Caco-2 (cell line): ENCODE measurements at regions not wholly inside any gene's neighbourhood (a gene's known extent, or its start where the extent isn't known, plus 50 kb on each side); places are given as distances from the start of the nearest gene placed in this dataset.

Experiments used
- BruUV-seq: library from RNA; stranded (reverse); fragments of 400-500 nt; replicated peaks from 2 replicates; lab custom pipeline; 2021; lab: Mats Ljungman, UMichigan
- CTCF ChIA-PET: fragments of 300-600 bp; sonication (Branson Sonifier 250); formaldehyde crosslinking; loops from one replicate; lab custom pipeline; 2022; ENCODE audit warnings: antibody characterized with exemption; lab: Charles Lee
- POLR2A ChIA-PET: fragments of 300-600 bp; sonication (Branson Sonifier 250); formaldehyde crosslinking; loops from one replicate; lab custom pipeline; 2022; ENCODE audit warnings: antibody characterized with exemption; lab: Charles Lee
- DNase-seq, 2 experiments: peaks; one replicate each; pipeline versions ENCODE4 v3.0.0 to v3.0.0-alpha.2; 2020 to 2022
- H3K27me3 ChIP-seq: replicated peaks from 2 replicates; pipeline ENCODE4 v1.6.0; 2011; ENCODE audit warnings: low read length; ENCODE audit not compliant: control insufficient read depth, insufficient read depth
- H3K36me3 ChIP-seq: 2 replicates; pipeline ENCODE4 v1.5.1; 2011; ENCODE audit warnings: low read length; ENCODE audit not compliant: control insufficient read depth, insufficient read depth
- H3K4me1 ChIP-seq: fragments of 250-450 bp; sonication (Bioruptor Pico); 2 replicates; pipeline ENCODE4 v1.5.1; 2020; ENCODE audit warnings: mild to moderate bottlenecking
- H3K4me3 ChIP-seq: 2 replicates; pipeline ENCODE4 v1.5.1; 2011; ENCODE audit warnings: low read depth, mild to moderate bottlenecking, control low read depth, low read length
- H3K9me3 ChIP-seq: fragments of 250-450 bp; sonication (Bioruptor Pico); 2 replicates; pipeline ENCODE4 v1.5.1; 2020; ENCODE audit warnings: mild to moderate bottlenecking, moderate library complexity
- H3K27ac Mint-ChIP-seq: one replicate; pipeline ENCODE4 v1.8.0; 2022; ENCODE audit warnings: mixed read lengths; ENCODE audit not compliant: unreplicated experiment
- H3K27me3 Mint-ChIP-seq: one replicate; pipeline ENCODE4 v1.8.0; 2022; ENCODE audit warnings: mixed read lengths; ENCODE audit not compliant: insufficient read depth, unreplicated experiment
- H3K36me3 Mint-ChIP-seq: one replicate; pipeline ENCODE4 v1.8.0; 2022; ENCODE audit warnings: mild to moderate bottlenecking, mixed read lengths; ENCODE audit not compliant: insufficient read depth, unreplicated experiment
- H3K4me1 Mint-ChIP-seq: one replicate; pipeline ENCODE4 v1.8.0; 2022; ENCODE audit warnings: low read depth, mixed read lengths; ENCODE audit not compliant: unreplicated experiment
- H3K4me3 Mint-ChIP-seq: one replicate; pipeline ENCODE4 v1.8.0; 2022; ENCODE audit warnings: mild to moderate bottlenecking, moderate library complexity, mixed read lengths; ENCODE audit not compliant: unreplicated experiment
- H3K9me3 Mint-ChIP-seq: one replicate; pipeline ENCODE4 v1.8.0; 2022; ENCODE audit warnings: mixed read lengths; ENCODE audit not compliant: unreplicated experiment
- intact Hi-C: fragments of 100-400 bp; cut with micrococcal nuclease; formaldehyde crosslinking; loops from one replicate; pipeline ENCODE4 v1.10.0; 2022; ENCODE audit not compliant: unreplicated experiment
- TF ChIP-seq, protein P1 (sequence below), 2 experiments: fragments of 200-600 bp in 1 of 2; IDR thresholded peaks; 1 replicate in 1 of 2; 2 replicates in 1 of 2; pipeline versions ENCODE4 v1.5.1 to v1.8.0; 2011 to 2022; ENCODE audit warnings: antibody characterized with exemption in 1 of 2, control low read depth in 1 of 2, inconsistent platforms in 1 of 2, low read depth in 1 of 2, low read length in 1 of 2, mild to moderate bottlenecking in 1 of 2, moderate library complexity in 1 of 2; ENCODE audit not compliant: insufficient read depth in 1 of 2, severe bottlenecking in 1 of 2, unreplicated experiment in 1 of 2

DNA sequence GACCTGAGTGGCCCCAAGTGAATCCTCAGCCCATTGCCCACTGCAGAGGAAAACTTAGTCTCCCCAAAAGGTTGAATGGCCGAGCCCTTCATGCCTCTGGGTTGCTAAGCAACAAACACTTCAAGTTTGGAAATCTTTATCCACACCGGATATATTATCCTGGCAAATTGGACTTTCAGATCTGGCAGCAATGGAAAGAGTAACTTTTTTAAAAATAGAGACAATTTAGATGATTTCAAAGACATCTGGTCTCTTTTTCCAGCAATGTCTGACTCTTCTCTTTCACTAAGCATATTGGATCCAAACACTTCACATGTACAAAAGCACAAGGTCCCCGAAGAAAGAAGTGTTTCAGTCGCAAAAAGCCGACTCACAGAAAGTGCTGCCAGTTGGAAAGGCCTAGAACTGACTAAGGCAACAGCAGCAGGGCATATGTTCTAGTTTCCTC, 505.3 kb downstream of the SOX6 start:
- Histone ChIP-seq H3K9me3 (no peaks in the 10 kb centered on the region), H3K4me1 (no peaks in the 10 kb centered on the region; the same call in 1 of the 2 replicates), H3K27me3 (no peaks in the 10 kb centered on the region), H3K4me3 (no peak overlapping the region), H3K36me3 (no peaks in the 10 kb centered on the region)
- ChIA-PET POLR2A (no interaction called here), CTCF (interaction anchor here (1.5 kb wide), 1 partner anchor 32 kb away, joined by 4 read pairs; no protein-coding TSS in a partner anchor)
- H3K27ac Mint-ChIP-seq = no peak overlapping the region
- no peaks in the 10 kb centered on the region for H3K36me3 Mint-ChIP-seq
- H3K4me3 Mint-ChIP-seq = no peak overlapping the region
- H3K9me3 Mint-ChIP-seq = no peaks in the 10 kb centered on the region
- peaks cover 2% of the 10 kb centered on the region for H3K27me3 Mint-ChIP-seq
- no TSS peak for BruUV-seq
- no peak for DNase-seq
- intact Hi-C loops = loop anchor here (5.0 to 10.0 kb wide), 2 partner anchors 61 to 134 kb away; no protein-coding TSS in a partner anchor
- H3K4me1 Mint-ChIP-seq = peaks cover 6% of the 10 kb centered on the region
- TF ChIP-seq, protein P1, sequence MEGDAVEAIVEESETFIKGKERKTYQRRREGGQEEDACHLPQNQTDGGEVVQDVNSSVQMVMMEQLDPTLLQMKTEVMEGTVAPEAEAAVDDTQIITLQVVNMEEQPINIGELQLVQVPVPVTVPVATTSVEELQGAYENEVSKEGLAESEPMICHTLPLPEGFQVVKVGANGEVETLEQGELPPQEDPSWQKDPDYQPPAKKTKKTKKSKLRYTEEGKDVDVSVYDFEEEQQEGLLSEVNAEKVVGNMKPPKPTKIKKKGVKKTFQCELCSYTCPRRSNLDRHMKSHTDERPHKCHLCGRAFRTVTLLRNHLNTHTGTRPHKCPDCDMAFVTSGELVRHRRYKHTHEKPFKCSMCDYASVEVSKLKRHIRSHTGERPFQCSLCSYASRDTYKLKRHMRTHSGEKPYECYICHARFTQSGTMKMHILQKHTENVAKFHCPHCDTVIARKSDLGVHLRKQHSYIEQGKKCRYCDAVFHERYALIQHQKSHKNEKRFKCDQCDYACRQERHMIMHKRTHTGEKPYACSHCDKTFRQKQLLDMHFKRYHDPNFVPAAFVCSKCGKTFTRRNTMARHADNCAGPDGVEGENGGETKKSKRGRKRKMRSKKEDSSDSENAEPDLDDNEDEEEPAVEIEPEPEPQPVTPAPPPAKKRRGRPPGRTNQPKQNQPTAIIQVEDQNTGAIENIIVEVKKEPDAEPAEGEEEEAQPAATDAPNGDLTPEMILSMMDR (IDR thresholded peaks at IDR 0.05; ENCODE audit: insufficient read depth in 1 of 2, low read depth in 1 of 2, low read length in 1 of 2, severe bottlenecking in 1 of 2, unreplicated experiment in 1 of 2) = no peak

GRCh38 chr11:15852179-15852578, 504.2 kb downstream of the SOX6 start:
- Mint-ChIP-seq H3K27ac (no peak overlapping the region), H3K4me3 (no peak overlapping the region), H3K36me3 (no peaks in the 10 kb centered on the region), H3K4me1 (peaks cover 6% of the 10 kb centered on the region), H3K27me3 (peaks cover 2% of the 10 kb centered on the region), H3K9me3 (no peaks in the 10 kb centered on the region)
- no peaks in the 10 kb centered on the region for H3K9me3 ChIP-seq
- no TSS peak for BruUV-seq
- POLR2A ChIA-PET = no interaction called here
- no peaks in the 10 kb centered on the region; the same call in 1 of the 2 replicates for H3K4me1 ChIP-seq
- H3K4me3 ChIP-seq = no peak overlapping the region
- no peaks in the 10 kb centered on the region for H3K27me3 ChIP-seq
- intact Hi-C loops = loop anchor here (1.0 to 10.0 kb wide), 3 partner anchors 60 to 761 kb away; no protein-coding TSS in a partner anchor
- peak in 1 of 2 experiments; percentile 32 for DNase-seq
- TF ChIP-seq, protein P1 (IDR thresholded peaks at IDR 0.05; ENCODE audit: insufficient read depth in 1 of 2, low read depth in 1 of 2, low read length in 1 of 2, severe bottlenecking in 1 of 2, unreplicated experiment in 1 of 2) = peak; percentile 48 to 64
- H3K36me3 ChIP-seq = no peaks in the 10 kb centered on the region
- CTCF ChIA-PET = interaction anchor here (0.6 to 1.5 kb wide), 7 partner anchors 14 to 761 kb away, joined by 3 to 26 read pairs (median 5); no protein-coding TSS in a partner anchor

- Histone ChIP-seq H3K9me3 (no peaks in the 10 kb centered on the region), H3K36me3 (no peaks in the 10 kb centered on the region), H3K4me1 (no peaks in the 10 kb centered on the region; the same call in 1 of the 2 replicates), H3K27me3 (no peaks in the 10 kb centered on the region), H3K4me3 (no peak overlapping the region)
- Mint-ChIP-seq H3K27ac (no peak overlapping the region), H3K4me3 (no peak overlapping the region), H3K4me1 (no peaks in the 10 kb centered on the region), H3K27me3 (peaks cover 6% of the 10 kb centered on the region), H3K36me3 (no peaks in the 10 kb centered on the region), H3K9me3 (no peaks in the 10 kb centered on the region)
- TF ChIP-seq, protein P1 (IDR thresholded peaks at IDR 0.05; ENCODE audit: insufficient read depth in 1 of 2, low read depth in 1 of 2, low read length in 1 of 2, severe bottlenecking in 1 of 2, unreplicated experiment in 1 of 2) = no peak
- POLR2A ChIA-PET = interaction anchor here (0.7 kb wide), 1 partner anchor 445 kb away, joined by 3 read pairs; no protein-coding TSS in a partner anchor
- no peak for DNase-seq
- CTCF ChIA-PET = interaction anchor here (1.2 kb wide), 1 partner anchor 760 kb away, joined by 3 read pairs; no protein-coding TSS in a partner anchor
- no TSS peak for BruUV-seq
- intact Hi-C loops = loop anchor here (5.0 to 10.0 kb wide), 2 partner anchors 58 to 131 kb away; no protein-coding TSS in a partner anchor
Measured at GRCh38 chr11:15854245-15854644, 502.1 kb downstream of the SOX6 start.
